ENCODE measurements at regions not wholly inside any gene's neighbourhood (a gene's known extent, or its start where the extent isn't known, plus 50 kb on each side); places are given as distances from the start of the nearest gene placed in this dataset.

GRCh38 chr1:29758781-29759499 is 522.6 kb downstream of the PTPRU start (continued):
- no peak for TF ChIP-seq TCF12 (IDR thresholded peaks at IDR 0.05; ENCODE audit: low read depth, low read length)
- TF ChIP-seq SREBF2 (IDR thresholded peaks at IDR 0.05; ENCODE audit: low read length), result no peak
- no peak for TF ChIP-seq SMAD5 (IDR thresholded peaks at IDR 0.05; ENCODE audit: low read depth)
- no peak for TF ChIP-seq POLR2AphosphoS5 (IDR thresholded peaks at IDR 0.05; ENCODE audit: low read length)
- TF ChIP-seq PAX5 (IDR thresholded peaks at IDR 0.05; ENCODE audit: borderline replicate concordance, low read depth, low read length), result no peak
- TF ChIP-seq YBX1 (IDR thresholded peaks at IDR 0.05), result no peak

- H3K4me2 ChIP-seq (ENCODE audit: control insufficient read depth, insufficient read depth), result no peak overlapping the region
- H3K27me3 ChIP-seq (replicated peaks in 1 of 2; ENCODE audit: control insufficient read depth in 2 of 2, insufficient read depth in 2 of 2, low read length in 1 of 2), result no peaks in the 10 kb centered on the region; a peak in 1 of 4 replicates
- no peak overlapping the region for H3K27ac ChIP-seq (ENCODE audit: control insufficient read depth, insufficient read depth)
- CTCF ChIA-PET, result no interaction called here
- no peak for ATAC-seq
- 7% methylated on average over 7 of the region's 8 CpGs for WGBS (ENCODE audit: insufficient coverage, insufficient replicate concordance, low lambda C conversion rate, missing lambda C conversion rate)
- H4K20me1 ChIP-seq (ENCODE audit: control insufficient read depth, insufficient read depth), result no peaks in the 10 kb centered on the region; the same call in 1 of the 2 replicates
- DNase-seq (ENCODE audit: low read depth, low spot score), result no peak
- H2AFZ ChIP-seq (ENCODE audit: control insufficient read depth, low read depth, low read length), result no peak overlapping the region
- H3K4me1 ChIP-seq (ENCODE audit: control insufficient read depth, insufficient read depth, low read length), result no peaks in the 10 kb centered on the region
- RAD21 ChIA-PET (ENCODE audit: unreplicated experiment), result no interaction called here
- POLR2A ChIA-PET, result no interaction called here
- no peak overlapping the region for H3K9ac ChIP-seq (ENCODE audit: control insufficient read depth, insufficient read depth, low read length)
- H3K79me2 ChIP-seq (ENCODE audit: control insufficient read depth, insufficient read depth, low read length), result no peaks in the 10 kb centered on the region
- no peak overlapping the region for H3K4me3 ChIP-seq
- no peak for FAIRE-seq
- TF ChIP-seq PAX8 (IDR thresholded peaks at IDR 0.05), result no peak
- no peak for TF ChIP-seq SREBF2 (IDR thresholded peaks at IDR 0.05; ENCODE audit: low read length)
- no peaks in the 10 kb centered on the region for H3K9me3 ChIP-seq (replicated peaks; ENCODE audit: control insufficient read depth, insufficient read depth, low read length)
- no peaks in the 10 kb centered on the region for H3K36me3 ChIP-seq (ENCODE audit: control insufficient read depth in 2 of 2, insufficient read depth in 2 of 2, low read length in 1 of 2)
- in situ Hi-C loops (cut with MboI), result no loop called here
- no TSS peak for BruUV-seq (replicated peaks)
- SMC1A ChIA-PET (ENCODE audit: uncharacterized antibody, unreplicated experiment), result no interaction called here
- intact Hi-C loops (cut with micrococcal nuclease; ENCODE audit: unreplicated experiment), result no loop called here
Measured at GRCh38 chr1:29757866-29758780, 521.8 kb downstream of the PTPRU start.
